ENCODE measurements at regions not wholly inside any gene's neighbourhood (a gene's known extent, or its start where the extent isn't known, plus 50 kb on each side); places are given as distances from the start of the nearest gene placed in this dataset.

GRCh38 chr3:166788936-166789335 lies 591.2 kb downstream of the ZBBX start:
- Histone ChIP-seq H3K9me1 (ENCODE audit: control insufficient read depth, insufficient read depth, low read length) (no peaks in the 10 kb centered on the region), H3K4me3 (no peak overlapping the region), H3K4me2 (ENCODE audit: insufficient read depth, low read length) (no peak overlapping the region), H2AFZ (ENCODE audit: low read depth, low read length) (no peak overlapping the region), H4K20me1 (replicated peaks; ENCODE audit: control insufficient read depth, insufficient read depth, low read length) (no peaks in the 10 kb centered on the region), H3K36me3 (ENCODE audit: control insufficient read depth, insufficient read depth, low read length) (no peaks in the 10 kb centered on the region), H3K9ac (ENCODE audit: insufficient read depth in 1 of 2, low read depth in 2 of 2, low read length in 2 of 2) (no peak overlapping the region), H3K4me1 (replicated peaks in 1 of 2; ENCODE audit: control insufficient read depth in 2 of 2, insufficient read depth in 2 of 2, low read length in 2 of 2) (no peaks in the 10 kb centered on the region), H3K27ac (ENCODE audit: extremely low read depth, low read depth, low read length) (no peak overlapping the region), H3K27me3 (ENCODE audit: control insufficient read depth in 2 of 2, insufficient read depth in 2 of 2, low read length in 2 of 2) (no peaks in the 10 kb centered on the region), H3K79me2 (ENCODE audit: control insufficient read depth, insufficient read depth, low read length) (no peaks in the 10 kb centered on the region), H3K9me3 (replicated peaks; ENCODE audit: control insufficient read depth, insufficient read depth, low read depth, low read length) (no peaks in the 10 kb centered on the region)
- in situ Hi-C loops (cut with MboI): no loop called here
- no peak for FAIRE-seq
- DNase-seq (ENCODE audit: extremely low read depth in 1 of 4, low spot score in 3 of 4): no peak
- ChIA-PET POLR2A (no interaction called here), CTCF (ENCODE audit: low intra/inter-chr PET ratio) (no interaction called here)
- no TSS peak for BruUV-seq (replicated peaks)
- WGBS (ENCODE audit: insufficient coverage, low coverage, missing lambda C conversion rate): 0% methylated on average over 4 of the region's 4 CpGs
- intact Hi-C loops (cut with micrococcal nuclease): no loop called here
- no peak for ATAC-seq
- TF ChIP-seq MAFF (IDR thresholded peaks at IDR 0.05; ENCODE audit: low read length): no peak
- TF ChIP-seq SNIP1 (IDR thresholded peaks at IDR 0.05; ENCODE audit: low read depth): no peak
- TF ChIP-seq ZNF324 (CRISPR knock-in tag; IDR thresholded peaks at IDR 0.05): no peak
- TF ChIP-seq KHSRP (IDR thresholded peaks at IDR 0.05): no peak
- TF ChIP-seq MCM2 (IDR thresholded peaks at IDR 0.05; ENCODE audit: low read depth): no peak
- TF ChIP-seq ZBTB49 (CRISPR knock-in tag; IDR thresholded peaks at IDR 0.05; ENCODE audit: borderline replicate concordance): no peak
- TF ChIP-seq CUX1 (CRISPR knock-in tag; IDR thresholded peaks at IDR 0.05): no peak
- TF ChIP-seq ZNF740 (CRISPR knock-in tag; IDR thresholded peaks at IDR 0.05): no peak
- TF ChIP-seq ZNF740 (tag; IDR thresholded peaks at IDR 0.05): no peak
- no peak for TF ChIP-seq DIDO1 (tag; IDR thresholded peaks at IDR 0.05; ENCODE audit: low read depth)
- TF ChIP-seq POU5F1 (IDR thresholded peaks at IDR 0.05; ENCODE audit: borderline replicate concordance, low read depth, low read length, partially characterized antibody): no peak
- TF ChIP-seq PTBP1 (IDR thresholded peaks at IDR 0.05; ENCODE audit: low read depth, low read length): no peak
- TF ChIP-seq ZNF655 (CRISPR knock-in tag; IDR thresholded peaks at IDR 0.05): no peak
- TF ChIP-seq ZNF77 (CRISPR knock-in tag; IDR thresholded peaks at IDR 0.05): no peak
- TF ChIP-seq HNRNPH1 (optimal IDR thresholded peaks at IDR 0.05; ENCODE audit: low read depth, low read length): no peak

All from K562 (cell line).